Kidney (tissue), 13 donors: ENCODE measurements at regions not wholly inside any gene's neighbourhood (a gene's known extent, or its start where the extent isn't known, plus 50 kb on each side); places are given as distances from the start of the nearest gene placed in this dataset.

Experiments
- DNase-seq, 5 donors: peaks; one replicate each; pipeline ENCODE4 v3.0.0-alpha.2; 2013 to 2020
- FAIRE-seq: peaks from 2 replicates; lab custom pipeline; 2012; peaks lifted over from hg19 to GRCh38; lab: Jason Lieb, UNC
- H3K27ac ChIP-seq, 2 donors: one replicate each; pipeline ENCODE4 v1.7.0; 2013; ENCODE audit warnings: low read depth in 2 of 2, low read length in 2 of 2, inconsistent platforms in 1 of 2
- H3K27me3 ChIP-seq: one replicate; pipeline ENCODE4 v1.7.1; 2013; ENCODE audit warnings: low read length, inconsistent platforms; ENCODE audit not compliant: control insufficient read depth, insufficient read depth
- H3K36me3 ChIP-seq, 3 donors: one replicate each; pipeline versions ENCODE4 v1.7.0 to v1.7.1; 2013; ENCODE audit warnings: low read length in 3 of 3, control low read depth in 1 of 3, inconsistent platforms in 1 of 3; ENCODE audit not compliant: insufficient read depth in 3 of 3, control insufficient read depth in 2 of 3
- H3K4me1 ChIP-seq, 3 donors: one replicate each; pipeline versions ENCODE4 v1.7.0 to v1.7.1; 2013; ENCODE audit warnings: low read length in 3 of 3, inconsistent platforms in 1 of 3, low read depth in 1 of 3; ENCODE audit not compliant: control insufficient read depth in 2 of 3, insufficient read depth in 2 of 3
- H3K4me3 ChIP-seq, 3 donors: one replicate each; pipeline versions ENCODE4 v1.7.0 to v1.8.1; 2013; ENCODE audit warnings: low read length in 3 of 3, control low read depth in 1 of 3, inconsistent platforms in 1 of 3
- H3K9ac ChIP-seq, 3 donors: one replicate each; pipeline versions ENCODE4 v1.7.0 to v1.7.1; 2013; ENCODE audit warnings: low read length in 3 of 3, control low read depth in 1 of 3, inconsistent platforms in 1 of 3
- H3K9me3 ChIP-seq, 3 donors: one replicate each; pipeline versions ENCODE4 v1.7.0 to v1.7.1; 2013; ENCODE audit warnings: low read length in 3 of 3, control low read depth in 1 of 3, inconsistent platforms in 1 of 3; ENCODE audit not compliant: control insufficient read depth in 2 of 3, insufficient read depth in 1 of 3
- CTCF ChIP-seq: IDR thresholded peaks from 3 replicates; pipeline ENCODE4 v1.5.1; 2012; ENCODE audit warnings: mild to moderate bottlenecking, moderate library complexity, borderline replicate concordance; ENCODE audit not compliant: insufficient read depth; ENCODE audit errors: extremely low read depth
- intact Hi-C: fragments of 100-400 bp; cut with DNase I; formaldehyde crosslinking; loops from one replicate; pipeline ENCODE4 v1.11.1; 2022
- donor health status: control.
- donor health status: control.
- donor health status: control.
- donor health status: control.
- donor health status: control.
- donor health status: DM: yes; HTN: yes; CAD: no.
- donor health status: Normal renal cell carcinoma (clear cell type).

- FAIRE-seq (no peak), DNase-seq (no peak)
- Histone ChIP-seq H3K4me1 (no peaks in the 10 kb centered on the region), H3K9me3 (no peaks in the 10 kb centered on the region), H3K27ac (no peak overlapping the region), H3K36me3 (no peaks in the 10 kb centered on the region), H3K9ac (no peak overlapping the region), H3K4me3 (no peak overlapping the region), H3K27me3 (no peaks in the 10 kb centered on the region)
- intact Hi-C loops = no loop called here
- TF ChIP-seq CTCF = no peak
Measured at GRCh38 chr5:12477554-12477953, 573.3 kb upstream of the CTNND2 start.

- TF ChIP-seq CTCF = no peak
- peaks cover 0 to 3% (median 0%) of the 10 kb centered on the region in 3 donors for H3K9me3 ChIP-seq
- H3K36me3 ChIP-seq = no peaks in the 10 kb centered on the region
- H3K4me3 ChIP-seq = no peak overlapping the region
- intact Hi-C loops = no loop called here
- no peaks in the 10 kb centered on the region for H3K27me3 ChIP-seq
- no peaks in the 10 kb centered on the region for H3K4me1 ChIP-seq
- H3K9ac ChIP-seq = no peak overlapping the region
- FAIRE-seq (no peak), DNase-seq (peak in 1 of 5 donors; percentile 39)
- no peak overlapping the region for H3K27ac ChIP-seq
Measured at GRCh38 chr5:12467799-12468198, 563.6 kb upstream of the CTNND2 start.

GRCh38 chr5:12460493-12461261 lies 556.4 kb upstream of the CTNND2 start:
- intact Hi-C loops = no loop called here
- H3K9ac ChIP-seq = no peak overlapping the region
- no peak overlapping the region for H3K4me3 ChIP-seq
- H3K27ac ChIP-seq = no peak overlapping the region
- H3K27me3 ChIP-seq = no peaks in the 10 kb centered on the region
- H3K4me1 ChIP-seq = no peaks in the 10 kb centered on the region
- FAIRE-seq = no peak
- DNase-seq = no peak
- TF ChIP-seq CTCF = no peak
- H3K9me3 ChIP-seq = peaks cover 0 to 7% (median 0%) of the 10 kb centered on the region in 3 donors
- H3K36me3 ChIP-seq = no peaks in the 10 kb centered on the region
